ENCODE measurements at regions not wholly inside any gene's neighbourhood (a gene's known extent, or its start where the extent isn't known, plus 50 kb on each side); places are given as distances from the start of the nearest gene placed in this dataset.

DNA sequence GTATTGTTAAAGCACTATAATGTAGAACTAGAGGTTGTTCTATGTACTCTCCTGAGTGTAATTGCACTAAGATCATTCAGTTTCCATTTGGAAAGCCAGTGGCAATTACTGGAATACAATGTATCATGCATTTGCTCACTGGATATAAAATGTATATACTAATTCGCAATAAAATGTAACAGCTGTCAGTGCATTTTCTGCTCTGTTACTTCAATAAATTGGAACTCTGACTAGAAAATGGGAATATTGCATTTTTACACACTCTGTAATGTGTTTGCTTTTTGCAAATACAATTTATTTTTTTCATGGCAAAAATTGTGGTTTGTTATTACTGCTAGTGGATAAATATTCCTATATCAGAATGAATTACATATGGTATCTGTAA lies 893.8 kb upstream of the POU3F3 start:
- ATAC-seq, result no peak
- Histone ChIP-seq H3K27me3 (ENCODE audit: insufficient read depth) (no peaks in the 10 kb centered on the region), H3F3A (replicated peaks; ENCODE audit: low read depth) (no peaks in the 10 kb centered on the region), H3K4me2 (no peak overlapping the region), H3K9me2 (ENCODE audit: insufficient read depth) (no peaks in the 10 kb centered on the region), H3K36me3 (ENCODE audit: insufficient read depth) (no peaks in the 10 kb centered on the region), H3K4me1 (ENCODE audit: insufficient read depth) (0 out of 2 replicates have a peak, but pooled peaks cover 4% of the 10 kb centered on the region), H3K4me3 (no peak overlapping the region), H3K79me2 (replicated peaks; ENCODE audit: insufficient read depth) (no peaks in the 10 kb centered on the region), H3K27ac (ENCODE audit: low read depth) (no peak overlapping the region), H4K20me1 (replicated peaks; ENCODE audit: insufficient read depth) (no peaks in the 10 kb centered on the region), H2AFZ (no peak overlapping the region)
- TF ChIP-seq NANOG (IDR thresholded peaks at IDR 0.05; ENCODE audit: borderline replicate concordance) (no peak), CREB1 (CRISPR knock-in tag; IDR thresholded peaks at IDR 0.05; ENCODE audit: low read depth) (no peak), ZNF331 (CRISPR knock-in tag; IDR thresholded peaks at IDR 0.05; ENCODE audit: low read depth) (no peak), EZH2phosphoT487 (IDR thresholded peaks at IDR 0.05; ENCODE audit: unreplicated experiment) (no peak), POLR2AphosphoS5 (IDR thresholded peaks at IDR 0.05; ENCODE audit: low read depth) (no peak), STAT1 (IDR thresholded peaks at IDR 0.05; ENCODE audit: unreplicated experiment) (no peak), JUNB (IDR thresholded peaks at IDR 0.05; ENCODE audit: unreplicated experiment) (no peak)
- TF ChIP-seq, protein P1, sequence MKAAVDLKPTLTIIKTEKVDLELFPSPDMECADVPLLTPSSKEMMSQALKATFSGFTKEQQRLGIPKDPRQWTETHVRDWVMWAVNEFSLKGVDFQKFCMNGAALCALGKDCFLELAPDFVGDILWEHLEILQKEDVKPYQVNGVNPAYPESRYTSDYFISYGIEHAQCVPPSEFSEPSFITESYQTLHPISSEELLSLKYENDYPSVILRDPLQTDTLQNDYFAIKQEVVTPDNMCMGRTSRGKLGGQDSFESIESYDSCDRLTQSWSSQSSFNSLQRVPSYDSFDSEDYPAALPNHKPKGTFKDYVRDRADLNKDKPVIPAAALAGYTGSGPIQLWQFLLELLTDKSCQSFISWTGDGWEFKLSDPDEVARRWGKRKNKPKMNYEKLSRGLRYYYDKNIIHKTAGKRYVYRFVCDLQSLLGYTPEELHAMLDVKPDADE (IDR thresholded peaks at IDR 0.05), result no peak
- TF ChIP-seq, protein P2, sequence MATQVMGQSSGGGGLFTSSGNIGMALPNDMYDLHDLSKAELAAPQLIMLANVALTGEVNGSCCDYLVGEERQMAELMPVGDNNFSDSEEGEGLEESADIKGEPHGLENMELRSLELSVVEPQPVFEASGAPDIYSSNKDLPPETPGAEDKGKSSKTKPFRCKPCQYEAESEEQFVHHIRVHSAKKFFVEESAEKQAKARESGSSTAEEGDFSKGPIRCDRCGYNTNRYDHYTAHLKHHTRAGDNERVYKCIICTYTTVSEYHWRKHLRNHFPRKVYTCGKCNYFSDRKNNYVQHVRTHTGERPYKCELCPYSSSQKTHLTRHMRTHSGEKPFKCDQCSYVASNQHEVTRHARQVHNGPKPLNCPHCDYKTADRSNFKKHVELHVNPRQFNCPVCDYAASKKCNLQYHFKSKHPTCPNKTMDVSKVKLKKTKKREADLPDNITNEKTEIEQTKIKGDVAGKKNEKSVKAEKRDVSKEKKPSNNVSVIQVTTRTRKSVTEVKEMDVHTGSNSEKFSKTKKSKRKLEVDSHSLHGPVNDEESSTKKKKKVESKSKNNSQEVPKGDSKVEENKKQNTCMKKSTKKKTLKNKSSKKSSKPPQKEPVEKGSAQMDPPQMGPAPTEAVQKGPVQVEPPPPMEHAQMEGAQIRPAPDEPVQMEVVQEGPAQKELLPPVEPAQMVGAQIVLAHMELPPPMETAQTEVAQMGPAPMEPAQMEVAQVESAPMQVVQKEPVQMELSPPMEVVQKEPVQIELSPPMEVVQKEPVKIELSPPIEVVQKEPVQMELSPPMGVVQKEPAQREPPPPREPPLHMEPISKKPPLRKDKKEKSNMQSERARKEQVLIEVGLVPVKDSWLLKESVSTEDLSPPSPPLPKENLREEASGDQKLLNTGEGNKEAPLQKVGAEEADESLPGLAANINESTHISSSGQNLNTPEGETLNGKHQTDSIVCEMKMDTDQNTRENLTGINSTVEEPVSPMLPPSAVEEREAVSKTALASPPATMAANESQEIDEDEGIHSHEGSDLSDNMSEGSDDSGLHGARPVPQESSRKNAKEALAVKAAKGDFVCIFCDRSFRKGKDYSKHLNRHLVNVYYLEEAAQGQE (IDR thresholded peaks at IDR 0.05; ENCODE audit: unreplicated experiment), result no peak
- TF ChIP-seq, protein P3, sequence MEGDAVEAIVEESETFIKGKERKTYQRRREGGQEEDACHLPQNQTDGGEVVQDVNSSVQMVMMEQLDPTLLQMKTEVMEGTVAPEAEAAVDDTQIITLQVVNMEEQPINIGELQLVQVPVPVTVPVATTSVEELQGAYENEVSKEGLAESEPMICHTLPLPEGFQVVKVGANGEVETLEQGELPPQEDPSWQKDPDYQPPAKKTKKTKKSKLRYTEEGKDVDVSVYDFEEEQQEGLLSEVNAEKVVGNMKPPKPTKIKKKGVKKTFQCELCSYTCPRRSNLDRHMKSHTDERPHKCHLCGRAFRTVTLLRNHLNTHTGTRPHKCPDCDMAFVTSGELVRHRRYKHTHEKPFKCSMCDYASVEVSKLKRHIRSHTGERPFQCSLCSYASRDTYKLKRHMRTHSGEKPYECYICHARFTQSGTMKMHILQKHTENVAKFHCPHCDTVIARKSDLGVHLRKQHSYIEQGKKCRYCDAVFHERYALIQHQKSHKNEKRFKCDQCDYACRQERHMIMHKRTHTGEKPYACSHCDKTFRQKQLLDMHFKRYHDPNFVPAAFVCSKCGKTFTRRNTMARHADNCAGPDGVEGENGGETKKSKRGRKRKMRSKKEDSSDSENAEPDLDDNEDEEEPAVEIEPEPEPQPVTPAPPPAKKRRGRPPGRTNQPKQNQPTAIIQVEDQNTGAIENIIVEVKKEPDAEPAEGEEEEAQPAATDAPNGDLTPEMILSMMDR (conservative IDR thresholded peaks at IDR 0.05; ENCODE audit: low read depth in 2 of 2), result no peak
- DNase-seq (ENCODE audit: low spot score), result no peak
- Mint-ChIP-seq H3K9me3 (no peaks in the 10 kb centered on the region), H3K27me3 (ENCODE audit: insufficient read depth, low read depth, poor library complexity) (no peaks in the 10 kb centered on the region), H3K4me1 (peaks cover 7% of the 10 kb centered on the region), H3K36me3 (ENCODE audit: low read depth) (no peaks in the 10 kb centered on the region; the same call in 2 of the 3 replicates), H3K27ac (no peak overlapping the region), H3K4me3 (no peak overlapping the region)

DNA sequence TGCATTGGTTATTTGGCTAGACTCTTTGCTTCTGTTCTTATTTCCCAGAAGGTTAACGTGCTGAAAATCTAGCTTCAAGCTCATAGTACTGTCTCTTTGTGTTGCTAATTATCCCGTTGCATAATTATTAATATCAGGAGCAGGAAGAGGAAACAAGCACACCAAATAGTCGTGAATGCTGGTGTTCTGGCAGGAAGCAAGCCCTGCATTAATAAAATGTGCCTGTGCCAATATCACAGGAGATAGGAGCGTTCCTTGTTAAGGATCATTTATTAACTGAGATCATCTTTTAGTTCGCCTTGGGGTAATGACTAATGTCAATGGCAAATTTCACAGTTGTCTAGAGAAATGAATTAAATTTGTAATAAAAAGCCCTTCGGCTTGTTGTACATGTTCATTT lies 893.0 kb upstream of the POU3F3 start:
- no peaks in the 10 kb centered on the region; the same call in 2 of the 3 replicates for H3K36me3 Mint-ChIP-seq (ENCODE audit: low read depth)
- Histone ChIP-seq H3K4me1 (ENCODE audit: insufficient read depth) (0 out of 2 replicates have a peak, but pooled peaks cover 4% of the 10 kb centered on the region), H3K27me3 (ENCODE audit: insufficient read depth) (no peaks in the 10 kb centered on the region), H3K79me2 (replicated peaks; ENCODE audit: insufficient read depth) (no peaks in the 10 kb centered on the region), H3F3A (replicated peaks; ENCODE audit: low read depth) (no peaks in the 10 kb centered on the region), H3K9me2 (ENCODE audit: insufficient read depth) (no peaks in the 10 kb centered on the region), H3K36me3 (ENCODE audit: insufficient read depth) (no peaks in the 10 kb centered on the region), H3K4me2 (no peak overlapping the region), H3K4me3 (no peak overlapping the region), H4K20me1 (replicated peaks; ENCODE audit: insufficient read depth) (no peaks in the 10 kb centered on the region), H3K27ac (ENCODE audit: low read depth) (no peak overlapping the region), H2AFZ (no peak overlapping the region)
- DNase-seq (ENCODE audit: low spot score), result no peak
- peaks cover 7% of the 10 kb centered on the region for H3K4me1 Mint-ChIP-seq
- H3K9me3 Mint-ChIP-seq, result peaks cover 4% of the 10 kb centered on the region; the same call in 2 of the 3 replicates
- H3K4me3 Mint-ChIP-seq, result no peak overlapping the region
- ATAC-seq, result no peak
- H3K27ac Mint-ChIP-seq, result no peak overlapping the region; the same call in 1 of the 2 replicates
- no peaks in the 10 kb centered on the region for H3K27me3 Mint-ChIP-seq (ENCODE audit: insufficient read depth, low read depth, poor library complexity)
- TF ChIP-seq CREB1 (CRISPR knock-in tag; IDR thresholded peaks at IDR 0.05; ENCODE audit: low read depth), result no peak
- TF ChIP-seq ZNF114 (CRISPR knock-in tag; IDR thresholded peaks at IDR 0.05), result no peak
- TF ChIP-seq NANOG (IDR thresholded peaks at IDR 0.05; ENCODE audit: borderline replicate concordance), result no peak
- no peak for TF ChIP-seq JUNB (IDR thresholded peaks at IDR 0.05; ENCODE audit: unreplicated experiment)
- no peak for TF ChIP-seq ZNF331 (CRISPR knock-in tag; IDR thresholded peaks at IDR 0.05; ENCODE audit: low read depth)
- TF ChIP-seq, protein P2 (IDR thresholded peaks at IDR 0.05; ENCODE audit: unreplicated experiment), result no peak
- TF ChIP-seq, protein P3 (conservative IDR thresholded peaks at IDR 0.05; ENCODE audit: low read depth in 2 of 2), result no peak
